Adrenal gland (tissue), 9 donors: ENCODE measurements at regions not wholly inside any gene's neighbourhood (a gene's known extent, or its start where the extent isn't known, plus 50 kb on each side); places are given as distances from the start of the nearest gene placed in this dataset.

Experiments used
- DNase-seq, 7 donors: peaks; one replicate each; pipeline ENCODE4 v3.0.0-alpha.2; 2019 to 2020
- H3K27ac ChIP-seq, 5 donors: fragments of 200-600 bp; sonication (generic) in 4 of 5; 1 replicate in 3 of 5; 2 replicates in 2 of 5; pipeline versions ENCODE4 v1.5.1 to v1.8.0; 2016 to 2020; ENCODE audit warnings: mild to moderate bottlenecking in 1 of 5
- H3K27me3 ChIP-seq: fragments of 200-600 bp; 2 replicates; pipeline ENCODE4 v1.8.0; 2021
- H3K36me3 ChIP-seq, 2 donors: fragments of 200-600 bp; replicated peaks in 1 of 2; 1 replicate in 1 of 2; 2 replicates in 1 of 2; pipeline versions ENCODE4 v1.5.1 to v1.8.0; 2018 to 2022
- H3K4me1 ChIP-seq, 2 donors: fragments of 200-600 bp; replicated peaks in 1 of 2; 1 replicate in 1 of 2; 2 replicates in 1 of 2; pipeline versions ENCODE4 v1.5.1 to v1.8.0; 2018 to 2021
- H3K4me3 ChIP-seq, 4 donors: fragments of 200-600 bp; sonication (generic) in 3 of 4; one replicate each; pipeline ENCODE4 v1.5.1; 2016 to 2018
- H3K9me3 ChIP-seq, 3 donors: fragments of 200-600 bp; sonication (generic) in 1 of 3; replicated peaks in 1 of 3; 1 replicate in 2 of 3; 2 replicates in 1 of 3; pipeline versions ENCODE4 v1.5.1 to v1.8.0; 2016 to 2021
- CTCF ChIP-seq, 6 experiments: fragments of 450-650 bp in 4 of 6; fragments of 200-600 bp in 2 of 6; sonication (generic) in 1 of 6; IDR thresholded peaks; 1 replicate in 5 of 6; 2 replicates in 1 of 6; pipeline versions ENCODE4 v1.5.1 to v1.8.0; 2016 to 2021; ENCODE audit warnings: antibody characterized with exemption in 6 of 6, mild to moderate bottlenecking in 2 of 6, moderate library complexity in 1 of 6
- POLR2A ChIP-seq, 2 donors: fragments of 450-650 bp; IDR thresholded peaks; one replicate each; pipeline ENCODE4 v1.6.1; 2017; ENCODE audit warnings: antibody characterized with exemption in 2 of 2, mild to moderate bottlenecking in 2 of 2, moderate library complexity in 1 of 2
- WGBS, 4 donors: extraction: QIAGEN DNeasy Blood & Tissue Kit in 2 of 4; methylation state at CpG; one replicate each; pipeline versions ENCODE4 v1.1.5 to v1.1.7; 2013 to 2017; 5-methylcytosine and 5-hydroxymethylcytosine counted together
- intact Hi-C, 2 donors: fragments of 100-400 bp; cut with DNase I; formaldehyde crosslinking; loops; one replicate each; pipeline versions ENCODE4 v1.14.1 to v1.15.0; 2022 to 2023
- donor health status: healthy with polysubstance abuse.
- donor health status: Bipolar disorder and iron deficiency.
- donor health status: DM: yes; HTN: yes; CAD: no.
- donor health status: DM: no; HTN: no; CAD: no.
- donor health status: DM: no; HTN: no; CAD: no.

DNA sequence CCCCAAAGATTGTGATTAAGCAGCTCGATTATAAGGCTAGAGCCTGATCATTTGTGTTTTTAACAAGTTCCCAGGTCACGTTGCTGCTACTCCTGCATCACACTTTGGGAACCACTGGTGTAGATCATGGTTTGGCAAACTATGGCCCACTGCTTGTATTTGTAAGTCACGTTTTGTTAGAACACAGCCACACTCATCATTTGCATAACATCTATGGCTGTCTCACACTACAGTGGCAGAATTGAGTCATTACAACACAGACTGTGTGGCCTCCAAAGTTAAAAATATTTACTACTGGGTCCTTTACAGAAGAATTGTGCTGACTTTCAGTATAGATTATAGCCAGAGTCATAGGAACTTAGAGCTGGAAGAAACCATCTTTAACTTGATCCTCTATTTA is 515.3 kb upstream of the PSMD7 start:
- Histone ChIP-seq H3K4me3 (no peak overlapping the region), H3K4me1 (no peaks in the 10 kb centered on the region), H3K27ac (no peak overlapping the region), H3K9me3 (no peaks in the 10 kb centered on the region), H3K27me3 (no peaks in the 10 kb centered on the region), H3K36me3 (no peaks in the 10 kb centered on the region)
- DNase-seq = no peak
- intact Hi-C loops = no loop called here
- 65 to 82% (median 71%) methylated on average over 3 of the region's 3 CpGs for WGBS, 4 donors
- no peak for TF ChIP-seq CTCF (IDR thresholded peaks at IDR 0.05)
- TF ChIP-seq POLR2A (IDR thresholded peaks at IDR 0.05) = no peak

DNA sequence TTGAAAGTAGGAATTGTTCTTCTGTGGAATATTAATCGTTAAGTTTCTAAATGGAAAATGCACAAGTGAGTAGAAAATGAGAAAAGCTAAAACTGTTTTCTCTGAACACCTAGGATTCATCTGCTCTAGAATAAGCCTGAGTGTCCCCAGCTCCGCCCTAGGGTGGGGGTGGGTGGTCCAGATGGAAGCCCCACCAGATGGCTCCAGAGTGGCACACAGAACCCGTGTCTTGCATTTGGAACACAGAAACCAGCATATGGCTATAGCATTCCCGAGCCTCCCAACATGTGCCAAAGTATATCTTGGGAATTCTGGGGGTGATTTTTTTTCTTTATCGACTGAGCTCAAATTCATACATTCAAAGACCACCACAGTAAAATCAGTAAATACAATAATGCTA is 517.7 kb upstream of the PSMD7 start:
- no peaks in the 10 kb centered on the region for H3K36me3 ChIP-seq
- H3K27ac ChIP-seq = no peak overlapping the region
- no peak overlapping the region for H3K4me3 ChIP-seq
- TF ChIP-seq POLR2A (IDR thresholded peaks at IDR 0.05) = no peak
- no peak for TF ChIP-seq CTCF (IDR thresholded peaks at IDR 0.05)
- H3K4me1 ChIP-seq = no peaks in the 10 kb centered on the region
- 85 to 90% (median 89%) methylated on average over 5 of the region's 5 CpGs for WGBS, 4 donors
- intact Hi-C loops = no loop called here
- H3K9me3 ChIP-seq = no peaks in the 10 kb centered on the region
- H3K27me3 ChIP-seq = no peaks in the 10 kb centered on the region
- no peak for DNase-seq

- no peak for DNase-seq
- Histone ChIP-seq H3K27ac (no peak overlapping the region), H3K27me3 (no peaks in the 10 kb centered on the region), H3K9me3 (no peaks in the 10 kb centered on the region), H3K4me3 (no peak overlapping the region), H3K36me3 (no peaks in the 10 kb centered on the region), H3K4me1 (peaks cover 8 to 11% of the 10 kb centered on the region in 2 donors)
- intact Hi-C loops = no loop called here
- WGBS, 4 donors = 71 to 85% (median 79%) methylated on average over 10 of the region's 10 CpGs
- TF ChIP-seq CTCF (IDR thresholded peaks at IDR 0.05) (no peak), POLR2A (IDR thresholded peaks at IDR 0.05) (no peak)
These were observed 520.7 kb upstream of the PSMD7 start for GRCh38 chr16:73775841-73776388.

GRCh38 chr16:73771196-73772064 is 525.2 kb upstream of the PSMD7 start:
- Histone ChIP-seq H3K36me3 (no peaks in the 10 kb centered on the region), H3K4me1 (peaks cover 18 to 27% of the 10 kb centered on the region in 2 donors), H3K4me3 (no peak overlapping the region), H3K27me3 (no peaks in the 10 kb centered on the region), H3K27ac (peak overlapping the region in 4 of 5 donors; percentile 2 to 75 (median 53)), H3K9me3 (no peaks in the 10 kb centered on the region)
- DNase-seq = peak in 6 of 7 donors; percentile 30 to 75 (median 46)
- intact Hi-C loops = no loop called here
- 56 to 68% (median 67%) methylated on average over 3 to 4 of the region's 4 CpGs for WGBS, 4 donors
- TF ChIP-seq CTCF (IDR thresholded peaks at IDR 0.05) (no peak), POLR2A (IDR thresholded peaks at IDR 0.05) (no peak)
